A549 (cell line): ENCODE measurements at regions not wholly inside any gene's neighbourhood (a gene's known extent, or its start where the extent isn't known, plus 50 kb on each side); places are given as distances from the start of the nearest gene placed in this dataset.

Experiments
- ATAC-seq, 2 experiments: fragments of 200-7000 bp in 1 of 2; fragments of >200 bp in 1 of 2; cut with Nextera tagmentation in 1 of 2; cut with Tn5 transposase in 1 of 2; 3 replicates each; pipeline versions ENCODE4 v1.8.0 to v1.9.1; 2018 to 2020; ENCODE audit warnings: mild to moderate bottlenecking in 1 of 2, moderate library complexity in 1 of 2
- CTCF ChIA-PET: fragments of 300-600 bp; sonication (Branson Sonifier 250); formaldehyde crosslinking; extraction: SDS; loops from one replicate; lab custom pipeline; 2021; ENCODE audit warnings: antibody characterized with exemption, inconsistent platforms; lab: Yijun Ruan, JAX
- POLR2A ChIA-PET: fragments of 350-600 bp; formaldehyde crosslinking; extraction: SDS; loops from one replicate; lab custom pipeline; 2021; ENCODE audit warnings: antibody characterized with exemption, inconsistent platforms; lab: Yijun Ruan, JAX
- DNase-seq, 2 experiments: peaks; one replicate each; pipeline versions ENCODE4 v3.0.0 to v3.0.0-alpha.2; 2011 to 2016; ENCODE audit warnings: low read depth in 1 of 2, low spot score in 1 of 2
- FAIRE-seq: peaks from 2 replicates; lab custom pipeline; 2011; peaks lifted over from hg19 to GRCh38; lab: Jason Lieb, UNC
- H3K27ac ChIP-seq, 2 experiments: fragments of >200 bp; sonication (Bioruptor Twin); formaldehyde crosslinking; 3 replicates each; pipeline ENCODE4 v1.5.1; 2016 to 2017
- H3K4me1 ChIP-seq: fragments of >200 bp; sonication (Bioruptor Twin); formaldehyde crosslinking; 3 replicates; pipeline ENCODE4 v1.6.1; 2016
- H3K4me2 ChIP-seq: fragments of >200 bp; sonication (Bioruptor Twin); formaldehyde crosslinking; 3 replicates; pipeline ENCODE4 v1.6.1; 2016
- H3K4me3 ChIP-seq: fragments of >200 bp; sonication (Bioruptor Twin); formaldehyde crosslinking; 3 replicates; pipeline ENCODE4 v1.5.1; 2016
- H3K9me3 ChIP-seq: fragments of >200 bp; sonication (Bioruptor Twin); formaldehyde crosslinking; 3 replicates; pipeline ENCODE4 v1.6.1; 2016
- FOSB ChIP-seq: fragments of 250-450 bp; sonication (Bioruptor Pico); IDR thresholded peaks from 2 replicates; pipeline ENCODE4 v1.5.0; 2020; ENCODE audit warnings: mild to moderate bottlenecking, moderate library complexity
- FOXS1 ChIP-seq: fragments of 250-450 bp; sonication (Bioruptor Pico); IDR thresholded peaks from 2 replicates; pipeline ENCODE4 v1.5.0; 2020; ENCODE audit warnings: mild to moderate bottlenecking, moderate library complexity
- HOXB5 ChIP-seq: fragments of 250-450 bp; sonication (Bioruptor Pico); IDR thresholded peaks from 2 replicates; pipeline ENCODE4 v1.5.0; 2020; ENCODE audit warnings: mild to moderate bottlenecking, moderate library complexity
- JUN ChIP-seq, 2 experiments: fragments of >200 bp; sonication (Bioruptor Twin); formaldehyde crosslinking; IDR thresholded peaks; 2 replicates in 1 of 2; 3 replicates in 1 of 2; pipeline ENCODE4 v1.6.1; 2016 to 2017
- KDM1A ChIP-seq: fragments of 200-600 bp; sonication (generic); IDR thresholded peaks from 2 replicates; pipeline ENCODE4 v1.6.1; 2016; ENCODE audit warnings: low read depth, mild to moderate bottlenecking
- KDM5A ChIP-seq: fragments of 200-600 bp; sonication (generic); IDR thresholded peaks from 2 replicates; pipeline ENCODE4 v1.6.1; 2016; ENCODE audit warnings: antibody characterized with exemption, mild to moderate bottlenecking
- MAFK ChIP-seq: fragments of 450-650 bp; IDR thresholded peaks from 2 replicates; pipeline ENCODE4 v1.6.1; 2014; ENCODE audit not compliant: partially characterized antibody
- MAZ ChIP-seq: fragments of 150-350 bp; IDR thresholded peaks from 2 replicates; pipeline ENCODE4 v1.6.1; 2014; ENCODE audit warnings: antibody characterized with exemption, low read depth, low read length, borderline replicate concordance
- NPAS2 ChIP-seq: fragments of 250-450 bp; sonication (Bioruptor Pico); IDR thresholded peaks from 2 replicates; pipeline ENCODE4 v1.8.0; 2022; ENCODE audit warnings: mild to moderate bottlenecking, moderate library complexity, borderline replicate concordance
- RFX5 ChIP-seq: fragments of 450-650 bp; IDR thresholded peaks from 2 replicates; pipeline ENCODE4 v1.7.1; 2014; ENCODE audit warnings: antibody characterized with exemption, mild to moderate bottlenecking, moderate library complexity
- RNF2 ChIP-seq: fragments of 200-600 bp; sonication (generic); IDR thresholded peaks from 2 replicates; pipeline ENCODE4 v1.6.1; 2016; ENCODE audit warnings: low read depth, mild to moderate bottlenecking, antibody characterized with exemption, moderate library complexity, borderline replicate concordance
- TFCP2L1 ChIP-seq: fragments of 250-450 bp; sonication (Bioruptor Pico); IDR thresholded peaks from 2 replicates; pipeline ENCODE4 v1.5.0; 2021; ENCODE audit warnings: mild to moderate bottlenecking
- ZC3H11A ChIP-seq: fragments of 450-650 bp; IDR thresholded peaks from 2 replicates; pipeline ENCODE4 v1.6.1; 2014; ENCODE audit warnings: antibody characterized with exemption, mild to moderate bottlenecking
- ZFP36 ChIP-seq: fragments of 450-650 bp; IDR thresholded peaks from 2 replicates; pipeline ENCODE4 v1.6.1; 2014; ENCODE audit warnings: borderline replicate concordance; ENCODE audit not compliant: partially characterized antibody
- WGBS: methylation state at CpG from one replicate; pipeline ENCODE4 v1.1.6; 2017; ENCODE audit errors: missing lambda C conversion rate; 5-methylcytosine and 5-hydroxymethylcytosine counted together
- TF ChIP-seq, protein P1 (sequence below): fragments of 450-650 bp; IDR thresholded peaks from 2 replicates; pipeline ENCODE4 v1.6.1; 2014; ENCODE audit warnings: antibody characterized with exemption
- TF ChIP-seq, protein P2 (sequence below): fragments of 150-350 bp; IDR thresholded peaks from 2 replicates; pipeline ENCODE4 v1.6.1; 2014; ENCODE audit warnings: low read depth, mild to moderate bottlenecking, low read length
- TF ChIP-seq, protein P3 (sequence below): fragments of 200-600 bp; sonication (generic); IDR thresholded peaks from 2 replicates; pipeline ENCODE4 v1.6.1; 2016; ENCODE audit warnings: antibody characterized with exemption, mild to moderate bottlenecking, moderate library complexity
- TF ChIP-seq, protein P4 (sequence below): fragments of >200 bp; sonication (Bioruptor Twin); formaldehyde crosslinking; IDR thresholded peaks from 2 replicates; pipeline ENCODE4 v1.6.1; 2016

DNA sequence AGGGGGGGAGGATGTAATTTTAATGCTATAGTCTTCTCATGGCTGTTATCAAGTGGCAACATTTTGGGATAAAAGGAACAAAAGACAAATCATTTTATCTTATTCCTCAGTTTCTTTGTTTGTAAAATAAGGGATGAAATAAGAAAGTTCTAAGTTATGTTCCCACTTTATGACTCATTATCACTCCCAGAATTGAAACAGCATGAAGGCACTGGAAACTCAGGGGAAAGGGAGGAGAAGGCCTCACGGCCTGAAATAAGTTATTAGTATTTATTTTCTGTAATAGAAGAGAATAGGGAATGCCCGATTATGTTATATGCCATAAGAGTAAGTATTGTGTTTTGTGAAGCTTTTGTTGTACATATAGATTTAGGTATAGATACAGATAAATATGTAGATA, 85.0 kb upstream of the NAMPT start:
- ChIA-PET POLR2A (no interaction called here), CTCF (interaction anchor here (2.0 kb wide), 1 partner anchor 366 kb away, joined by 5 read pairs; no protein-coding TSS in a partner anchor)
- FAIRE-seq (no peak), ATAC-seq (no peak), DNase-seq (no peak)
- TF ChIP-seq ZC3H11A (no peak), MAFK (no peak), ZFP36 (no peak), KDM5A (no peak), FOXS1 (no peak), KDM1A (no peak), NPAS2 (CRISPR knock-in tag) (no peak)
- TF ChIP-seq, protein P1, sequence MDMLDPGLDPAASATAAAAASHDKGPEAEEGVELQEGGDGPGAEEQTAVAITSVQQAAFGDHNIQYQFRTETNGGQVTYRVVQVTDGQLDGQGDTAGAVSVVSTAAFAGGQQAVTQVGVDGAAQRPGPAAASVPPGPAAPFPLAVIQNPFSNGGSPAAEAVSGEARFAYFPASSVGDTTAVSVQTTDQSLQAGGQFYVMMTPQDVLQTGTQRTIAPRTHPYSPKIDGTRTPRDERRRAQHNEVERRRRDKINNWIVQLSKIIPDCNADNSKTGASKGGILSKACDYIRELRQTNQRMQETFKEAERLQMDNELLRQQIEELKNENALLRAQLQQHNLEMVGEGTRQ: no peak
- TF ChIP-seq, protein P2, sequence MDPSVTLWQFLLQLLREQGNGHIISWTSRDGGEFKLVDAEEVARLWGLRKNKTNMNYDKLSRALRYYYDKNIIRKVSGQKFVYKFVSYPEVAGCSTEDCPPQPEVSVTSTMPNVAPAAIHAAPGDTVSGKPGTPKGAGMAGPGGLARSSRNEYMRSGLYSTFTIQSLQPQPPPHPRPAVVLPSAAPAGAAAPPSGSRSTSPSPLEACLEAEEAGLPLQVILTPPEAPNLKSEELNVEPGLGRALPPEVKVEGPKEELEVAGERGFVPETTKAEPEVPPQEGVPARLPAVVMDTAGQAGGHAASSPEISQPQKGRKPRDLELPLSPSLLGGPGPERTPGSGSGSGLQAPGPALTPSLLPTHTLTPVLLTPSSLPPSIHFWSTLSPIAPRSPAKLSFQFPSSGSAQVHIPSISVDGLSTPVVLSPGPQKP: no peak
- H3K27ac ChIP-seq: peak overlapping the region; percentile 24 to 32; a peak in 1 of 6 replicates
- 60% methylated on average over 2 of the region's 2 CpGs for WGBS
- no peak overlapping the region for H3K4me3 ChIP-seq
- peaks cover 23% of the 10 kb centered on the region; the same call in 2 of the 3 replicates for H3K9me3 ChIP-seq
- H3K4me2 ChIP-seq: no peak overlapping the region
- peaks cover 5% of the 10 kb centered on the region; the same call in 2 of the 3 replicates for H3K4me1 ChIP-seq

DNA sequence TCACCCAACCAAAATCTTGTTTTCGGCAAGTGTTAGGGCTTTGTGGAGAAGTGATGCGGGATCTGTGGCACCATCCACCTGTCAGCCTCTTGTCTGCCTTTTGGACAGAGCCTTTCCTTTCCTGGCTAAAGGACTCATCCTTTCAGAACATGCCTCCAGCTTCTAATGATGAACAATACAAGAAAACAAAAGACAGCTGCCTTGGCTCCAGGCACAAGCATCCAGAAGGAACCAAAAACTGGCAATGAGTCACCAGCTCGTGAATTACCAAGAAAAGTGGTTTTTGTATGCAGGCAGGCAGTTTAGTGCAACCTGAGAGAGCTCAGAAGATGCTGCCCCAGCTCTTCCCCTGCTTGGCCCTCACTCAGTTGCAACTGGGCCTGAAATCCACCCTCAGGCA, 84.6 kb upstream of the NAMPT start:
- no peak overlapping the region for H3K4me2 ChIP-seq
- WGBS: 67% methylated on average over 3 of the region's 3 CpGs
- TF ChIP-seq MAZ: no peak
- TF ChIP-seq TFCP2L1 (CRISPR knock-in tag): no peak
- no peak for TF ChIP-seq RNF2
- no peak for TF ChIP-seq JUN (IDR thresholded peaks at IDR 0.05)
- TF ChIP-seq FOSB: no peak
- no peak for TF ChIP-seq HOXB5 (CRISPR knock-in tag)
- TF ChIP-seq, protein P3, sequence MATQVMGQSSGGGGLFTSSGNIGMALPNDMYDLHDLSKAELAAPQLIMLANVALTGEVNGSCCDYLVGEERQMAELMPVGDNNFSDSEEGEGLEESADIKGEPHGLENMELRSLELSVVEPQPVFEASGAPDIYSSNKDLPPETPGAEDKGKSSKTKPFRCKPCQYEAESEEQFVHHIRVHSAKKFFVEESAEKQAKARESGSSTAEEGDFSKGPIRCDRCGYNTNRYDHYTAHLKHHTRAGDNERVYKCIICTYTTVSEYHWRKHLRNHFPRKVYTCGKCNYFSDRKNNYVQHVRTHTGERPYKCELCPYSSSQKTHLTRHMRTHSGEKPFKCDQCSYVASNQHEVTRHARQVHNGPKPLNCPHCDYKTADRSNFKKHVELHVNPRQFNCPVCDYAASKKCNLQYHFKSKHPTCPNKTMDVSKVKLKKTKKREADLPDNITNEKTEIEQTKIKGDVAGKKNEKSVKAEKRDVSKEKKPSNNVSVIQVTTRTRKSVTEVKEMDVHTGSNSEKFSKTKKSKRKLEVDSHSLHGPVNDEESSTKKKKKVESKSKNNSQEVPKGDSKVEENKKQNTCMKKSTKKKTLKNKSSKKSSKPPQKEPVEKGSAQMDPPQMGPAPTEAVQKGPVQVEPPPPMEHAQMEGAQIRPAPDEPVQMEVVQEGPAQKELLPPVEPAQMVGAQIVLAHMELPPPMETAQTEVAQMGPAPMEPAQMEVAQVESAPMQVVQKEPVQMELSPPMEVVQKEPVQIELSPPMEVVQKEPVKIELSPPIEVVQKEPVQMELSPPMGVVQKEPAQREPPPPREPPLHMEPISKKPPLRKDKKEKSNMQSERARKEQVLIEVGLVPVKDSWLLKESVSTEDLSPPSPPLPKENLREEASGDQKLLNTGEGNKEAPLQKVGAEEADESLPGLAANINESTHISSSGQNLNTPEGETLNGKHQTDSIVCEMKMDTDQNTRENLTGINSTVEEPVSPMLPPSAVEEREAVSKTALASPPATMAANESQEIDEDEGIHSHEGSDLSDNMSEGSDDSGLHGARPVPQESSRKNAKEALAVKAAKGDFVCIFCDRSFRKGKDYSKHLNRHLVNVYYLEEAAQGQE: no peak
- TF ChIP-seq, protein P4, sequence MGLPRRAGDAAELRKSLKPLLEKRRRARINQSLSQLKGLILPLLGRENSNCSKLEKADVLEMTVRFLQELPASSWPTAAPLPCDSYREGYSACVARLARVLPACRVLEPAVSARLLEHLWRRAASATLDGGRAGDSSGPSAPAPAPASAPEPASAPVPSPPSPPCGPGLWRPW: no peak
- no peak for TF ChIP-seq RFX5
- H3K9me3 ChIP-seq: peaks cover 24% of the 10 kb centered on the region; the same call in 2 of the 3 replicates
- ChIA-PET CTCF (interaction anchor here (2.0 kb wide), 1 partner anchor 367 kb away, joined by 5 read pairs; no protein-coding TSS in a partner anchor), POLR2A (no interaction called here)
- no peak overlapping the region for H3K4me3 ChIP-seq
- H3K4me1 ChIP-seq: peaks cover 5% of the 10 kb centered on the region; the same call in 2 of the 3 replicates
- FAIRE-seq (no peak), DNase-seq (no peak), ATAC-seq (no peak)
- peak overlapping the region; percentile 24 to 32; a peak in 2 of 6 replicates for H3K27ac ChIP-seq
